ENCODE measurements at regions not wholly inside any gene's neighbourhood (a gene's known extent, or its start where the extent isn't known, plus 50 kb on each side); places are given as distances from the start of the nearest gene placed in this dataset.

DNA sequence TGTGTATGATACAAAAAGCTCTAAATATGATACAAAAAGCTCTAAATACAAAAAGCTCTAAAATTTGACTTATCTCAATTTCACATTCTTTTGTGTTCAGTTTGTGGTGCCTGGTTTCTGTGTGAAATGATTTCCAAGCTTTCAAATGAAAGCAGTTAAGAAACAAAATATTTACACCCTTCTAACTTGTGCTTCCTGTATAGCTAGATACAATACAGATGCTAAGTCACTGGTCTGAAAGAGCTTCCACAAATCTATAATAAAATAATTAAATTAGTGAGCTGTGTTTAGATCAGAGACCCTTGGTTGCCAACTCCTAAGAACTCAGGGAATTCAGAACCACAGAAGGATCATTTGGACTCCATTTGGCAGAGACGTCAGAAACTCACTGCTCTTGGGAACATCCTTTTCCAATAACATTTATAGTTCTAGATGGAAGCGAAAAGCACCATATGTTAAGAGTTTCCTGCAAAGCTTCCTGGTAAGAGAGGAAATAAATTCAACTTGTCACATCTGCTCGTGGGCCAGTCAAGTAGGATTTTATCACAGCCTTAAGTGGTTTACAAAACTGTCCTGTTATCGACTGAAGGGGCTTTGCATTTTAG, 1079.1 kb downstream of the ADGRL2 start:
- TF ChIP-seq CTCF (IDR thresholded peaks at IDR 0.05) (no peak), POLR2A (IDR thresholded peaks at IDR 0.05) (no peak)

Data from uterus (tissue), 2 donors.